HG02885 (cell line): ENCODE measurements at regions not wholly inside any gene's neighbourhood (a gene's known extent, or its start where the extent isn't known, plus 50 kb on each side); places are given as distances from the start of the nearest gene placed in this dataset.
"Not testable (repeated sequence)": the region's sequence is repeated elsewhere in the genome, so short reads cannot be mapped to it uniquely, and the experiment has no call there.

ENCODE experiments used
- ATAC-seq: cut with Tn5 transposase; IDR thresholded peaks from one replicate; pipeline ENCODE4 v1.9.1; 2021; ENCODE audit warnings: mild to moderate bottlenecking; ENCODE audit not compliant: unreplicated experiment, poor library complexity

DNA sequence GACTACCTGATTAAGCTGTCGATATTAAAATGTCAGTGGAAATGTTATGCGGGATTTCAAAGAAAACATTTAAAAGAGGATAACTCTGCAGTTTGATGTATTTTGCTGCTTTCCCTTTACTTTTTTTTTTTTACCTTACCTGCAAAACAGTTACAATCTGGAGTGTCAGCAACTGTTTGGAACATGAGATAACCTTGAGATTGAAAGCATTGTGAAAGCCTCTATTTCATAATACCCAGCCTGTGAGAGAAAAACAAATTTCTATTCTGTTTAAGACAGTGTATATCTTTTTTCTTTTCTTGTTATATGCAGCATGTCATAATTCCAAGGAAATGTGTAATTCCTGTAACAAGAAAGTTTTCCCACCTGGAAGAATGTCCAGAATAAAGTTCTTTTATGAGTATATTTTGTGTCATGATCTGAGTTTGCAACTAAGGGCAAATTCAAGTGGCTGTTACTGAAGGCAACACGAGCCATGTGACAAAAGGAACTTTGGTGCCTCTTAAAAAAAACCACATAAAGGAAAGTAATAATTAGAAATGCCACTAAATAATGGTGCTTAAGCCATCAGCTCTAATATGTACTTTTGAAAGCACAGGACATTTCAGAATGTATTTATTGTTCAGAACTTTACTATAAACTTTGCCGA lies 297.0 kb upstream of the DSEL start:
- no peak for ATAC-seq

DNA sequence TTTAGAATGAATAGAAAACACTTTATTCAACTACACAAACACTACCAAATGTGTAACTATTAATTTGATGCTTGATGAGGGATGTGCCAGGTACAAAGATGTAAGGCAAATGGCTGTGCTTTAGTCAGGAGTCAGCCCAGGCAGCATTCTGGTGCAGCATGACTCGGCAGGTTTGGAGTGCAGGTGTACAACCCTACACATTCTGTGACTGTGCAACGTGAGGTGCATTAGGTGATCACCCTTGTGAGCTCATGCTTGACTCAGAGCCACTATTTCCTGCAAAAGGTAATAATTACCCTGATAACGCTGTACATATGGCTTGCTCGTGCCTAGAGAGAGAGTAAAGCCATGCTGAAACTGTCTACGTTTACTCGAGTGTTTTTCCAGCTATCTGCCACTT lies 288.7 kb upstream of the DSEL start:
- no peak for ATAC-seq

DNA sequence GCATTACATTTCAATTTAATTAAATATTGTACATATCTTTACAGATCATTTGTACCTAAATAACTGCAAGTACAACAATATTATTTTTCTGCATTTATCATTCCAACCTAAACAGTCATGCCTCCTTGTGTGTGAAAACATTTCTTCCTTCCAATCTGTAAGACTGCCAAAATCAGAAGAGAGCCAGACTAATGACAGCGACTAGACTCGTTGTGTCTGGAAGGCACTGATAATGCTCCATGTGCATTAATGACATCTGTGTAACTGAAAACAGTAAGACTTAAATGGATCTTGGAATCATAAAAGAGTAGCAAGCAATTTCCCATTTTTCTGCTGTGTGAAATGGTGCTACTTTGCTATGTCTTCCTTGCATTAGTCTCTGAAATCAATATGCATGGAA lies 278.0 kb upstream of the DSEL start:
- no peak for ATAC-seq

DNA sequence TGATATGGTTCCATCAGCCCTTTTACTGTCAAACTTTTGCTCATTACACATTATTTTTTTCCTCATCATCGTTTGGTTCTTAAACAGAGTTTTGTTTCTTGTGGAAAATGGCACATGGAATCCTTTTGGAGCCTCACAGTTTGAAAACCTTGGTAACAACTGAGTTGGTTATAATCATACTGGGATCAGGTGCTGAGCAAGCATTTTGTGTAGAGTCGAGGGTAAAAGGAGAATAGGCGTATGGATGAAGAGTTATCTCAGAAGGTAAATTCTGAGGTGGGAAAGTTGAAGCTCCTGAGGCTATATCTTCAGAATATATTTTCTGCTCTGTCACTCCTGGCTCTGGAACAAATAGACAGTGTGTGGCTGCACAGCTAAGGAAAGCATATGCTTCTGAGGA lies 274.0 kb upstream of the DSEL start:
- ATAC-seq, result no peak

DNA sequence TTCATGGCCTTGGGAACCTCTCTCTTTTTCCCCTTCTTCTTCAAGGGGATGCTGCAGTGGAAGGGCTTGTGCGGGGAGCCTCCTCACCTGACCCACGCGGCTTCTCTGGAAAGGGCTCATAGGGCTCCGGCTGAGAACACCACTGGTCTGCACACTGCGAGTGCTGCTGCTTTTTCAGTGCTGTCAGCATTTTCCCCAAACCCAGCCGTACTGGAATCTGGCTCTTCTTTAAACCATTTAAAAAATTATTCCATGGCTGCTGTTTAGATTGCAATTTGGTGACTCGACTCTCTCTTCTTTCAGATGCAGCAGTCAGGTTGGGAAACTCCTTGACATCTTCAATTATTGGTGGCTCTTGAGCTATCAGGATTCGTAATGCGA lies 272.6 kb upstream of the DSEL start:
- no peak for ATAC-seq

DNA sequence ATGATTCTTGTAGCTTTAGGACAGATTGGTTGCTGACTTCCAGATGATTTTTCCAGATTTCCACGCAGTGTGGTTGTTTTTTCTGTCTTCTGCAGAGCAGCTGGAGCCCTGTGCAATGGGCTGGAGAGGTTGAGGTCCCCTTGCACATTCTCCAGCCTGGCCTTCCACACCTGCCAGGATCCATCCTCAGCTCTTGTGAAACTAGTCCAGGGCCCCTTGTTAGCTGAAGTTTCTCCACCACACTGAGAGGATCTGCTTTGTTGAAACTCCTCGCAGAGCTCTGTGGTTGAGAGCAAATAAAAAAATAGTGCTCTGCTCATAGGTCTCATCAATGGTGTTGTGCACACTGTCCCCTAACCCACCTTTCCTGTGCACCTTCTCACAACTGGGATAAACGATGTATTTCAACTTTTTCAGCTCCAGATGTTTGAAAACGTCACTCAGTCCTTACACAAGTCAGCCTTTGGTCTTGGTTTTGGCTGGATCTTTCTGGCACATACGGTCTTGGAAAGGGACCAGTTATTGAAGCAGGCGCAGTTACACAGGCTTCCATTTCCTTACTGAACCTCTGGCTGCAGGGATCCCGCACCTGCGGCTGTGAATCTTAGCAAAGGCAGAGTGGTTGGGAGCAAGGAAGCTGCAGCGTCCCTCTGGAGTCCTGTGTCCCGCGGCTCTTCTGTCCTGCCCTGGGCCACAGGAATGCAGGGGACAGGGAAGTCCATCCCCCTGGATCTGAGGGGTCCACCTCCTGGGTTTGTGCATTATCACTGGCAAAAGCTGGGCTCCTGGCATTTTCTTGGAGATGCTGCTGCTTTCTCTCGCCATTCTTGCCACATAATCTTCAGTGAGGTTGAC lies 272.0 kb upstream of the DSEL start:
- no peak for ATAC-seq

DNA sequence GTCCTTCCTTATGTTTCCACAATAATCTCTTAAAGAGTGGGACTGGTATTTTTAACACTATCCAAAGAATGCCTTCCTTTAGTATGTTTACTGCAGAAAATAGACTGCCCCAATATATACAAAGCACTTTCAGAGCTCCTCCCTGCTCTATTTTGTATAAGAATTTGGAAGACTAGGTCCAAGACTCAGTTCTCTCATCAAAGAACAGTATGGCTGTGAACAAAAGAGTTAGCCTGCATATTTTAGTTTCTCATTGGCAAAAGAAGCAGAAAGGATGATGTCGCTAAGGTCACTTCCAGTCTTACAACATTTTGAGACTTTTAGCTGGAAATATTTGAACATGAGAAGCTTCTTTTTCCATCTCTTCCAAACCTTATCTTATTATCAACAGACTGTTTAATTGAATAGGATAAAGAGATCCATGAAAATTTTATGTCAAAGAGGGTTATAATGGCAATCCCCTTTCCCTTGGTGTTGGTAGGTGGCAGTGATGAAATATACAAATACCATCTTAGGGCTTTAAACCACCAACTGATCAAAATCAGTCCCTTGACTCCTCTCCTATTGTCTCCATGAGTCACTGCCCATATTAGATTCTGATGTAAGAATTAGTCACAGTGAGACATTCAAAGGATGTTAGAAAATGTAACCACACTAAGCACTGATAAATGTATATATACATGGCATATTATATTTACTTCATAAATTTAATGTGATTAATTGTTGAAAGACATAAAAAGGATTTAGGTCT lies 266.9 kb upstream of the DSEL start:
- ATAC-seq, result no peak

DNA sequence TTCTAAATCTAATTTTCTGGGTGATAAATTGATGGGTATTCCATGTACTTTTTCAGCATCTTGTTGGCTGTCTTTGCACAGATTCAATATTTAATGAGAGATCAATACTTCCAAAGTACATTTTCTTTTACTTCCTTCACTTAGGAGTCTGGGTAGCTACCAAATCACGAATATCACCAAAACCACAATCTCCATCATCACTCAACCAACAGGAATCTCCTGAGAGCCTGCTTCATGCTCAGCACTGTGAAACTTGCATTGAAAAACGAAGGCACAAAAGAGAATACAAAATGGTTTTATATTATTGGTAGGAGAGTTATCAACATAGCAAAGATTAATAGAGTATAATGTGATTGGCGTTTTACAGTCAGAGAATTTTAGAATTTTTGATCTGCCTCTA lies 261.5 kb upstream of the DSEL start:
- no peak for ATAC-seq

DNA sequence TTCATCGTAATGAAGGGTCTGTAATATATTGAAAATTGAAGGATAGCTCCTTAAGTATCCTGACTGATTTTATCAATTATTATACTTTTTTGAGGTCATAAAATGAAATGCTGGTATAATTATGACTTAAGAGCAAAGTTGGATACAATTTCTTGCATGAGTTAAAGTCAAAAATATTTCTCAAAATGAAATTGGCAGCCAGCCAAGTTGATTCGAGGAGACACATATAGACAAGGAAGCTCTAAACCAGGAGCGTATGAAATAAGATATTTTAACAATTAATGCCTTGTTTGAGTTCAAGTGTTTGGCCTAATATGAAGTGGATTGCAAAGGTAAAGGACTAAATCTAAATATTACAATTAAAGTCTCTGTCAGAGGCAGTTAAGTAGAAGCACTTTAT lies 260.4 kb upstream of the DSEL start:
- no peak for ATAC-seq

DNA sequence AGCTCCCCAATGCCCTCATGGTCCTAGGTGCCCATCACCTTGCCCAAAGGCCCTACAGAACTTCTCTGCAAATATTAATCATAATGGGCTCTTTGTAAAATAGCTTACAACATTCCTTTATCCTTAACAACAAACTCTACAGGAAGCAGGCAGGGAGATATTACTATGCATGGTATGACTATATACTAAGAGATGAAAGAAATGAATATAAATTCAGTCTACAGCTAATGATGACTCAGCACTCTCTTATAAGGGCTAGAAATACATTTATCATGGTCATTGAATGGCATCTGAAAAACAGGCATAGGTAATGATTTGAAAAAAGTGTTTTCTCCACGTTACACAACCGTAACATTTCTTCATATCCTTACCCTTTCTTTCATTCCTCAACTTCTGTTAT lies 254.8 kb upstream of the DSEL start:
- no peak for ATAC-seq

DNA sequence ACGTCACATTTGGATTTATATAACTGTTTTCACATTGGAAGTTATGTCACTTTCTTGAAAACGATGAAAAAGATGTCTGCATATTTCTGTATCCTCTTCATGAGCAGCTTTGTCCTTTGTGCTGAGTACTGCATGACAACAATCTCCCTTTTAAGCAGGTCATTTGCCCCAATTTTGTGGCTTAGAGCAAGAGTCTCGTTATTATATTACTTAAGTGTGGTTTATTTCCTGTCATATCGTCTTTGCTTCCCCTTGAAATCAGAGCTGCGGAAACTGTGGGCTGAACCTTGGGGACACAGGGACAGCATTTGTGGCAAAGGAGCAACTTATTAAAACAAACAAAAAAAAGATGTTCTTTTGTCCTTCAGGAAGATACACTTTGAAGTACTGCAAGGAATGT lies 254.0 kb upstream of the DSEL start:
- ATAC-seq, result no peak

DNA sequence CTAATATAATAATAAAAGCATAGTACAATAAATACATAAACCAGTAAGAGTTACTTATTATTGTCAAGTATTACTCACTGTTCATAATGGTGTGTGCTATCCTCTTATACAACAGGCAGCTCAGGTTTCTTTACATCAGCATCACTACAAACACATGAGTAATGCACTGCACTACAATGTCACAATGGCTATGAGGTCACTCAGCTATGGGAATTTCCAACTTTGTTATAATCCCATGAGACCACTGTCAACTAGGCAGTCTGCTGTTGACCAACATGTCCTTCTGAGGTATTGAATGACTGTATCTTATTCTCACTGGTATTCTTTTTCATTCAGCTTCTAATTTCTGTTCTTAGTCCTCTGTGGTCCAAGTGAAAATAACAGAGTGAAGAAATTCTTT lies 250.4 kb upstream of the DSEL start:
- ATAC-seq, result no peak

DNA sequence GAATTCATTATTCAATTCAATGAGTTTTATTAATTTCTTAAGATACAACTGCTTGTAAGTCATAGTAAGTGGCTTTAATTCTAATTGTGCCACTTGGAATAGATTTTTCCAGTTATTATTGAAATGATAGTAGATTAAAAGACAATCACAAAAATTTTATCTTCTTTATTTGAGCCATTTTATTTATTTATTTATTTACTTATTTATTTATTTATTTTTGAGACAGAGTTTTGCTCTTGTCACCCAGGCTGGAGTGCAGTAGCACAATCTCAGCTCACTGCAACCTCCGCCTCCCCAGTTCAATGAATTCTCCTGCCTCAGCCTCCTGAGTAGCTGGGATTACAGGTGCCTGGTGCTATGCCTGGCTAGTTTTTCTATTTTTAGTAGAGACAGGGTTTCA lies 235.7 kb upstream of the DSEL start:
- not testable (repeated sequence) for ATAC-seq

DNA sequence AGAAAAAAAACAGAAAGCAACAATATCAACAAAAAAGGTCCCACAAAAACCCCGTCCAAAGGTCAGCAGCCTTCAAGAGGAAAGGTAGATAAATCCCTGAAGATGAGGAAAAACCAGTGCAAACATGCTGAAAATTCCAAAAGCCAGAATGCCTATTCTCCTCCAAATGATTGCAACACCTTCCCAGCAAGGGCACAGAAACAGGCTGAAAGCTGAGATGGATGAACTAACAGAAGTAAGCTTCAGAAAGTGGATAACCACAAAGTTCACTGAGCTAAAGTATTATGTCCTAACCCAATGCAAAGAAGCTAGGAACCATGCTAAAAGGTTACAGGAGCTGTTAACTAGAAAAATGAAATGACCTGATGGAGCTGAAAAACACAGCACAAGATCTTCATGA lies 226.4 kb upstream of the DSEL start:
- ATAC-seq, result no peak

DNA sequence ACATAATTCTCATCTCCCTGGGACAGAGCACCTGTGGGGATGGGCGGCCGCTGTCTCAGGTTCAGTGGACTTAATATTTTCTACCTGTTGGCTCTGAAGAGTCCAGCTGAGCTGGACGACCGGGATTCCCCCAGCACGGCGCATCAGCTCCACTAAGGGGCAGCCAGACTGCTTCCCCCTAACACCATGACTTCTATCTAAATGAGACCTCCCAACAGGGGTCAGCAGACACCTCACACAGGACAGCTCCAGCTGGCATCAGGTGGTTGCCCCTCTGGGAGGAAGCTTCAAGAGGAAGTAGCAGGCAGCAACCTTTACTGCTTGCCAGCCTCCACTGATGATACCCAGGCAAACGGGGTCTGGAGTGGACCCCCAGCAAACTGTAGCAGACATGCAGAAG lies 226.0 kb upstream of the DSEL start:
- ATAC-seq, result no peak

DNA sequence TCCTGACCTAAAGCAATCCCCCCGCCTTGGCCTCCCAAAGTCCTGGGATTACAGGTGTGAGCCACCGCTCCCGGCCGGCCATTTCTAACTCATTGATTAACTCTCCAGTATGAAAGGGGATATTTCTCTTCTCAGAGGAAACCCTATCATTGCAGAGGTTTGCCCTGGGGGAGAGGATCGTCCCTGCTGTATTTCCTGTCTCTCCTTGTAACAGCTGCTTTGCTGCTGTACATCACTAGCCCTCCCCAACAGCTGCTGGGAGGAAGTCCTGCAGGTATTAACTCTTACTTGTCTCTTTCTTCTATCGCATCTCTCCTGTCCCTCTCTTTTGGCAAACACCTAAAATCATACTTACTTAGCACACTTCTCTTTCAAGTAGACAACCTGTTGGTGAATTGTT lies 219.0 kb upstream of the DSEL start:
- no peak for ATAC-seq

DNA sequence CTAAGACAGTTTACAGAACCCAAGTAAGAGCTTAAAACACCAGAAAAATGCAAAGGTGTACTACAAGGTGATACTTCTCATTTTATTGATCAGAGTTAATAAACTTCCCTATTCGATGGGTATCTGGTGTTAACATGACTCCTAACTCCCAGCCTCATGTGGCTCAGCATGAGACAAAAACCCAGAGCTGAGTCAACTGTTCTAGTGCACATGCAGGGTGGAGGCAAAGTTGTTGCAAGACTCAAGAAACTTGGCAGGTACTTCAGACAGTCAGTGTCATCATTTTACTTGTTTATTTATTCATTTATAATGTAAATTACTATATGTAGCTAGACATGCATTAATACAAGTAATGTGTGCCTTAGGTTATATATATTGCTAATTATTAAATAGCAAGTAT lies 216.6 kb upstream of the DSEL start:
- ATAC-seq, result no peak

DNA sequence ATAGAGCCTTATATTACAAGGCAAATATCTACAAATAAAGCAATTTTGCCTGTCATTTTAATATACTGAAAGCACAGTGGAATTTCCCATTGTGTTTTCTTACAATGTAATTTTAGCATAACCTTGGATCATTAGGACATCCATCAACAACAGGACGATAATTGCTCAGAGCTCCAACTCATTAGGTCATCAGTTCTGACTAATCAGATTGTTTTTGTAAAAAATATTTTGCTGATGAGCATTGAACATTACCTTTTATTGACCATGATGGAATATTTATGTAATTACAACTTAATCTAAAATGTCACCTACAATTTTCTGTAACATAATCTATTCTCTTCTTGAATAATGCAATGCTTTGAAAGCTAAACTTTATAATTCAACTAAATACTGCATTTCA lies 215.3 kb upstream of the DSEL start:
- no peak for ATAC-seq

DNA sequence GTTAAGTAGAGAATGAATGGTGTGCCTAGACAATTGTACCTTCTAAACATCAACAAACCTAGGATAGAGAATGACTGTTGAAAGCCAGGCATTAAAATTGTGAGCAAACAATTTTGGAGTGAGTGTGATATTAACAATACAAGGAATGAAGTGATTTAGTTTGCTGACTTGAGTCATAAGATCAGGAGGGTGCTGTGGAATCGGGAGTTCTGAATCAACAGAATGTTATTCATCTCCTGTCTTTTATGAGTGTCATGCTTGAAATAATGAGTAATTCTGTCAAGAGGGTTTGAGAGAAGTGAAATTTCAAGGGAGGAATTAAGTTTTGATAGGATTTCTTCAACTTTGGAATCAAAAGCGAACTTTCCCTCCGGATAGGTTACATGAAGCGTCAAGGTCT lies 214.4 kb upstream of the DSEL start:
- no peak for ATAC-seq

DNA sequence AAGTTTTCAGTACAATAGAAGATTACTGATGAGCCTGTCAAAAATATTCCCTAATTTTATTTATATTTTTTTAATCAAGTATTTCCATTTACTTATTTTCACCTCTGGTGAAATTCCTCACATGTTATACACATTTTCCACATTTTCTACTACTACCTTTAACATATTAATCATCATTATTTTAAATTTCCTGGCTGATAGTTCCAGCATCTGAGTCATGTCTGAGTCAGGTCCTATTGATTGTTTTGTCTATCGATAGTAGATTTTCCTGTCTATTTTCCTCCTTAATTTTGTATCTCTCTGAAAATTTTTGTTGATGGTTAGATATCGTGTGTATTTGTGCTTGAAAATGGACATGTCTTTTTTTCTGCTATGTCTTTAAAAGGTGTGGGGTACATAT lies 211.8 kb upstream of the DSEL start:
- ATAC-seq, result no peak

DNA sequence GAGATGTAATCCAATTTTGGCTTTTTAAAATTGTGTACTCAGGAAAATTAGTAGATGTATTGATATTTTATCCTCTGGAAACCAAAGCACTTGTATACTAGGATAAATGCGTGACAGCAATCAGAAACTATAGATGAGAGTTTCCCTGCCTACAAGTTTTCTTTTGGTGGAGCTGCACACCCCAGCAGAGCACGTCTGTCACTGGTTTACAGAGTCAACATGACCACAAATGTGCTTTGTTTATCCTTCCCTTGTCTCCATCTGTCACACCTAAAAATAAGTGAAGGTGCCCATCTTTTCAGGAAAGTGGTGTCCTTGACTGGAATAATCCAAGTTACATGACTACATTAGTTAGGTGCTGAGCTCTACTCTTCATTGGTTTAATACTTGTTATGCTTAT lies 210.4 kb upstream of the DSEL start:
- ATAC-seq, result no peak

DNA sequence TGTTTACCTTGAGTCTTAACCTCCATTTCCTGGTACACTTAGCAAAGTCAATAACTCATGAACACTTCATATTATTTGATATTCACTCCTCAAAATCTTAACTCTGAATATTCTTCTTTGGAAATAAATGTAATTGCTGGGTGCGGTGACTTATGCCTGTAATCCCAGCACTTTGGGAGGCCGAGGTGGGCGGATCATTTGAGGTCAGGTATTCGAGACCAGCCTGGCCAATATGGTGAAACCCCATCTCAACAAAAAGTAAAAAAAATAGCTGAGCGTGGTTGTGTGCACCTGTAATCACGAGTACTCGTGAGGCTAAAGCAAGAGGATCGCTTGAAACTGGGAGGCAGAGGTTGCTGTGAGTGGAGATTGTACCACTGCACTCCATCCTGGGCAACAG lies 201.3 kb upstream of the DSEL start:
- ATAC-seq, result no peak
